KMS-11 (cell line): ENCODE measurements at regions not wholly inside any gene's neighbourhood (a gene's known extent, or its start where the extent isn't known, plus 50 kb on each side); places are given as distances from the start of the nearest gene placed in this dataset.

Experiments
- H2AFZ ChIP-seq: fragments of 200-600 bp; sonication (generic); 2 replicates; pipeline ENCODE4 v1.6.1; 2016; ENCODE audit warnings: antibody characterized with exemption, mixed run types, low read depth
- H3K27ac ChIP-seq: fragments of 200-600 bp; sonication (generic); 2 replicates; pipeline ENCODE4 v1.6.1; 2016; ENCODE audit warnings: mild to moderate bottlenecking, mixed run types
- H3K27me3 ChIP-seq: fragments of 200-600 bp; sonication (generic); 2 replicates; pipeline ENCODE4 v1.6.1; 2017; ENCODE audit warnings: mild to moderate bottlenecking, low read depth, mixed run types, moderate library complexity; ENCODE audit not compliant: insufficient read depth
- H3K36me3 ChIP-seq: fragments of 200-600 bp; sonication (generic); 2 replicates; pipeline ENCODE4 v1.6.1; 2017; ENCODE audit warnings: mild to moderate bottlenecking, mixed run types; ENCODE audit not compliant: insufficient read depth
- H3K4me1 ChIP-seq: fragments of 200-600 bp; sonication (generic); 2 replicates; pipeline ENCODE4 v1.6.1; 2016; ENCODE audit warnings: mild to moderate bottlenecking, low read depth, mixed run types; ENCODE audit not compliant: poor library complexity, severe bottlenecking
- H3K4me2 ChIP-seq: fragments of 200-600 bp; sonication (generic); 2 replicates; pipeline ENCODE4 v1.7.0; 2016; ENCODE audit warnings: mild to moderate bottlenecking, mixed run types
- H3K4me3 ChIP-seq: fragments of 200-600 bp; sonication (generic); IDR thresholded peaks from 2 replicates; pipeline ENCODE4 v1.6.1; 2017; ENCODE audit warnings: low read depth, low read length, mixed read lengths; ENCODE audit not compliant: insufficient read depth
- H3K79me2 ChIP-seq: fragments of 200-600 bp; sonication (generic); 2 replicates; pipeline ENCODE4 v1.6.1; 2016; ENCODE audit warnings: low read depth, mixed run types; ENCODE audit not compliant: insufficient read depth
- H3K9ac ChIP-seq: fragments of 200-600 bp; sonication (generic); 2 replicates; pipeline ENCODE4 v1.6.1; 2016; ENCODE audit warnings: mild to moderate bottlenecking, mixed run types
- H4K20me1 ChIP-seq: fragments of 200-600 bp; sonication (generic); 2 replicates; pipeline ENCODE4 v1.6.1; 2016; ENCODE audit warnings: mild to moderate bottlenecking, mixed run types; ENCODE audit not compliant: insufficient read depth
- CTCF ChIP-seq: fragments of 200-600 bp; sonication (generic); conservative IDR thresholded peaks from 2 replicates; pipeline ENCODE4 v1.6.1; 2017; ENCODE audit warnings: low read depth, mild to moderate bottlenecking, antibody characterized with exemption, low read length, moderate library complexity, mixed read lengths

DNA sequence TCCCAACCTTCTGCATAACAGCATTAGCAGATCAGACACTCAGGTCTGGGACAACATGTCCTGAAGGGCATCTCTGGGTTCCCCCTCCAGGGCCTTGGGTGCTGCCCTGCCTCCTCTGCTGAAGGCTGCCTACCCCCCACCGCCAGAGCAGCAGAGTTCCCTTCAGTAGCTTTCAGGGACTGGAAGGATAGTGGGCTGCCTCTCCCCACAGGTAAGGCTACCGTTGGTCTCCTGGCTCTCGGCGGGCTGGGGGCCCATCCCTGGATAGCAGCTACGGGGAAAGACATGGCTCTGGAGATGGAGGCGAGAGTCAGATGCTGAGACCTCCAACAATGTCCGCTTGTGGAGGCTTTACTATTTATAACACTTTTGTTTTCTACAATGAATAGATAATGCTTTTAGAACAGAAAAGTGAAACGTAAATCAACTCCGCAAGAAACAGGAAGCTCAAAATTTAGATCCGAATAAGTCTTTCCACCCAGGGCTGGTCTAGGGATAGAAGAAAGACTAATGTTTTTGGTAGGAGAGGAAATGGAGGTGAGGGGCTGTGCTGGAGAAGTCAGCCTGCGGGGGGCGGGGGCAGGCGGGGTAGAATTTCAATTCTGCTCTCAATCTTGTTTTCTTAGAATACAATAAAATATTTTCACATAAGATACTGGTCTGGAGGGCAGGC is 58.4 kb downstream of the ARL4C start:
- Histone ChIP-seq H3K9ac (no peak overlapping the region), H3K4me2 (no peak overlapping the region), H3K27me3 (no peaks in the 10 kb centered on the region), H3K36me3 (no peaks in the 10 kb centered on the region), H3K79me2 (no peaks in the 10 kb centered on the region), H4K20me1 (no peaks in the 10 kb centered on the region), H3K4me3 (no peak overlapping the region), H3K4me1 (no peaks in the 10 kb centered on the region), H2AFZ (no peak overlapping the region), H3K27ac (no peak overlapping the region)
- no peak for TF ChIP-seq CTCF

DNA sequence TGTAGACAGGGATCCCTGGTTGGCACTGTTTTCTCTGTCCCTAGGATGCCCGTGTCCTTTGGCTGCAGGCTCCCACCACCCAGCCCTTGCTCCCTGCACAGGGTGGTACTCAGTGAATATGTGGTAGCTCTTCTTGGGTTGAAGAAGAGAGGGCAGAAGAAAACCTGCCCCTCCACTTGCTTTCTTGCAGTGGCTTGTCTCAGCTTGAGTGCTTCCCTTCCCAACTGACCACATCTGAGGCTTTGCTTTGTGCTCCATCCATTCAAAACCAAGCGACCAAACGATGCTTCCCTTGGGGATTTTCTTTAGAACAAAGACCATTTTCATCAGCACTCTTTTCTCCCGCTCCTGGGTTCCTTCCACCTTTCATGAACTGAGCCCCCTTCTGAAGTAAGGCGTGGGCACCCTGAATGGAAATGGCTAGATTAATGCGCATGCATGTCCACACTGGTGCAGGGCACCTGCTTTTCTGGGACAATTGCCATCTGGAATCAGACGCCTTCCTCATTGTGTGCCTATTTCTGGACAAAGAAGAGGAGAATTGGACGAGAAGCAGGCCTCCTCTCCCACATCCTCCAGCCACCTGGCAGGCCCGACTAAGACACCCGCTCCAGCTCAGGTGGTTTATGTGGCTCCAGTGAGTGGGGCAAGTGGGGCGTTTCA is 59.1 kb downstream of the ARL4C start:
- H3K4me3 ChIP-seq = no peak overlapping the region
- no peak overlapping the region for H3K4me2 ChIP-seq
- TF ChIP-seq CTCF = no peak
- H3K27me3 ChIP-seq = no peaks in the 10 kb centered on the region
- H3K27ac ChIP-seq = no peak overlapping the region
- no peak overlapping the region for H2AFZ ChIP-seq
- H3K79me2 ChIP-seq = no peaks in the 10 kb centered on the region
- H3K36me3 ChIP-seq = no peaks in the 10 kb centered on the region
- no peaks in the 10 kb centered on the region for H3K4me1 ChIP-seq
- no peak overlapping the region for H3K9ac ChIP-seq
- no peaks in the 10 kb centered on the region for H4K20me1 ChIP-seq

DNA sequence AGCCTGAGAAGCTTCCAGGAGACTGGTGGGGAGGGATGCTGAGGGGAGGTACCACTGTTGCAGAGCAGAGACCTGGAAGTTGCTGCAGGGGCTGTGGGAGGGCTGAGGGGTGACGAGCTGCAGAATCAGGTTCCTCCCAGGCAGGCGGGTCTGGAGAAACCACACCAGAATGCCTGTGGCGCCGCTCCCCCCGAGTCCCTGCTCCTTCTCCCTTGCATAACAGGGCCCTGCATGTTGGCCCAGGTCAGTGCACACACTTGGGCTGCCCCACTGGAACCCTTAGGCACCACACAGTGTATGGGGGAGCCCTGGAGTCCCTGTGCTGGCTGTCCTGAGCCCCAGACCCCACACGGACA is 60.4 kb downstream of the ARL4C start:
- no peak overlapping the region for H3K4me2 ChIP-seq
- no peak overlapping the region for H3K27ac ChIP-seq

GRCh38 chr2:234435836-234436481 is 60.9 kb downstream of the ARL4C start:
- H3K36me3 ChIP-seq = no peaks in the 10 kb centered on the region
- H3K79me2 ChIP-seq = no peaks in the 10 kb centered on the region
- no peak overlapping the region for H3K9ac ChIP-seq
- no peaks in the 10 kb centered on the region for H3K4me1 ChIP-seq
- no peaks in the 10 kb centered on the region for H4K20me1 ChIP-seq
- no peak overlapping the region for H3K27ac ChIP-seq
- no peak overlapping the region for H2AFZ ChIP-seq
- H3K4me3 ChIP-seq = no peak overlapping the region
- no peak for TF ChIP-seq CTCF
- H3K4me2 ChIP-seq = no peak overlapping the region
- no peaks in the 10 kb centered on the region for H3K27me3 ChIP-seq

More for the DNA sequence above, 60.4 kb downstream of the ARL4C start:
- Histone ChIP-seq H3K4me3 (no peak overlapping the region), H3K9ac (no peak overlapping the region), H3K27me3 (no peaks in the 10 kb centered on the region), H3K36me3 (no peaks in the 10 kb centered on the region), H4K20me1 (no peaks in the 10 kb centered on the region), H3K4me1 (no peaks in the 10 kb centered on the region), H2AFZ (no peak overlapping the region), H3K79me2 (no peaks in the 10 kb centered on the region)
- TF ChIP-seq CTCF = no peak
